MM.1S (cell line): ENCODE measurements at regions not wholly inside any gene's neighbourhood (a gene's known extent, or its start where the extent isn't known, plus 50 kb on each side); places are given as distances from the start of the nearest gene placed in this dataset.

Experiments used
- DNase-seq: peaks from one replicate; pipeline ENCODE4 v3.0.0-alpha.2; 2015
- H2AFZ ChIP-seq: fragments of 300-600 bp; sonication (generic); 2 replicates; pipeline ENCODE4 v1.6.0; 2016; ENCODE audit warnings: antibody characterized with exemption, low read length
- H3F3A ChIP-seq: fragments of 300-600 bp; sonication (generic); 2 replicates; pipeline ENCODE4 v1.6.1; 2016; ENCODE audit warnings: mild to moderate bottlenecking, antibody characterized with exemption, low read length, moderate library complexity, mixed read lengths; ENCODE audit not compliant: insufficient read depth
- H3K27ac ChIP-seq: fragments of 300-600 bp; sonication (generic); 2 replicates; pipeline ENCODE4 v1.5.1; 2016; ENCODE audit warnings: mild to moderate bottlenecking, low read length
- H3K27me3 ChIP-seq: fragments of 300-600 bp; sonication (generic); replicated peaks from 2 replicates; pipeline ENCODE4 v1.6.0; 2016; ENCODE audit warnings: low read length; ENCODE audit not compliant: insufficient read depth
- H3K36me3 ChIP-seq: fragments of 300-600 bp; sonication (generic); replicated peaks from 2 replicates; pipeline ENCODE4 v1.6.1; 2016; ENCODE audit warnings: mild to moderate bottlenecking, low read length, mixed read lengths; ENCODE audit not compliant: insufficient read depth
- H3K4me1 ChIP-seq: fragments of 300-600 bp; sonication (generic); 2 replicates; pipeline ENCODE4 v1.6.1; 2016; ENCODE audit warnings: low read length, mixed read lengths
- H3K4me2 ChIP-seq: fragments of 300-600 bp; sonication (generic); 2 replicates; pipeline ENCODE4 v1.6.0; 2016; ENCODE audit warnings: low read depth, low read length
- H3K4me3 ChIP-seq: fragments of 300-600 bp; sonication (generic); 2 replicates; pipeline ENCODE4 v1.5.1; 2016; ENCODE audit warnings: low read length, mixed read lengths
- H3K79me2 ChIP-seq: fragments of 300-600 bp; sonication (generic); 2 replicates; pipeline ENCODE4 v1.6.1; 2016; ENCODE audit warnings: mixed run types, low read length, mixed read lengths
- H3K9ac ChIP-seq: fragments of 300-600 bp; sonication (generic); 2 replicates; pipeline ENCODE4 v1.6.1; 2016; ENCODE audit warnings: low read length, mixed read lengths
- H3K9me2 ChIP-seq: fragments of 300-600 bp; sonication (generic); replicated peaks from 2 replicates; pipeline ENCODE4 v1.6.1; 2016; ENCODE audit warnings: mild to moderate bottlenecking, low read length, mixed read lengths; ENCODE audit not compliant: insufficient read depth
- H3K9me3 ChIP-seq: fragments of 300-600 bp; sonication (generic); replicated peaks from 2 replicates; pipeline ENCODE4 v1.6.1; 2016; ENCODE audit warnings: mild to moderate bottlenecking, low read length, mixed read lengths; ENCODE audit not compliant: insufficient read depth
- H4K20me1 ChIP-seq: fragments of 300-600 bp; sonication (generic); 2 replicates; pipeline ENCODE4 v1.6.1; 2016; ENCODE audit warnings: mild to moderate bottlenecking, low read length, moderate library complexity, mixed read lengths; ENCODE audit not compliant: insufficient read depth
- CTCF ChIP-seq: fragments of 300-600 bp; sonication (generic); IDR thresholded peaks from 2 replicates; pipeline ENCODE4 v1.5.1; 2016; ENCODE audit warnings: antibody characterized with exemption, low read length, mixed read lengths
- EZH2 ChIP-seq: fragments of 300-600 bp; sonication (generic); optimal IDR thresholded peaks from 2 replicates; pipeline ENCODE3; 2017; ENCODE audit warnings: low read depth, mild to moderate bottlenecking, antibody characterized with exemption, low read length, mixed read lengths
- EZH2phosphoT487 ChIP-seq: fragments of 300-600 bp; sonication (generic); IDR thresholded peaks from 2 replicates; pipeline ENCODE4 v1.6.1; 2018; ENCODE audit warnings: antibody characterized with exemption, low read length

DNA sequence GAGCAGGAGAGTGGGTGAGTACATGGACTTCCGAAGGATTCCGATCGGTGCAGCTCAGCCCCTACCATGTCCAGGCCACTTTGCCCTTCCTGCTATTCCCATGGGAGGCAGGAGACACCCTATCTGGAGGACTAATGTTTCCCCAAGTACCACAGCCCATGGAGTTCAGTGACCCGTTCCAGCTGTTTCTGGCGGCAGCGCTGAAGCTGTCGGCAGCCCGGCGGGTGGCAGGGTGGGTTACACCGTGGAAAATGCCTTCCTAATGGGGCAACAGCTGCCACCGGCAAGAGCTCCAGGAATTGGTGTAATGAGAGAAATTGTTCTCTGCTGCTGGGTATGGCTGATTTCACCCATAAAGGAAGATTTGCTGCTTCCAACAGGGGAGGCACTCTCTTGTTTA is 98.3 kb downstream of the MYCN start:
- Histone ChIP-seq H3K27me3 (no peaks in the 10 kb centered on the region), H3K9me3 (no peaks in the 10 kb centered on the region), H2AFZ (no peak overlapping the region), H3K9ac (no peak overlapping the region), H3K79me2 (no peaks in the 10 kb centered on the region), H3K4me3 (no peak overlapping the region), H3K36me3 (no peaks in the 10 kb centered on the region), H3K4me1 (no peaks in the 10 kb centered on the region), H3K4me2 (no peak overlapping the region), H4K20me1 (no peaks in the 10 kb centered on the region), H3K27ac (no peak overlapping the region), H3F3A (no peaks in the 10 kb centered on the region), H3K9me2 (no peaks in the 10 kb centered on the region)
- TF ChIP-seq EZH2phosphoT487, result no peak
- no peak for DNase-seq

DNA sequence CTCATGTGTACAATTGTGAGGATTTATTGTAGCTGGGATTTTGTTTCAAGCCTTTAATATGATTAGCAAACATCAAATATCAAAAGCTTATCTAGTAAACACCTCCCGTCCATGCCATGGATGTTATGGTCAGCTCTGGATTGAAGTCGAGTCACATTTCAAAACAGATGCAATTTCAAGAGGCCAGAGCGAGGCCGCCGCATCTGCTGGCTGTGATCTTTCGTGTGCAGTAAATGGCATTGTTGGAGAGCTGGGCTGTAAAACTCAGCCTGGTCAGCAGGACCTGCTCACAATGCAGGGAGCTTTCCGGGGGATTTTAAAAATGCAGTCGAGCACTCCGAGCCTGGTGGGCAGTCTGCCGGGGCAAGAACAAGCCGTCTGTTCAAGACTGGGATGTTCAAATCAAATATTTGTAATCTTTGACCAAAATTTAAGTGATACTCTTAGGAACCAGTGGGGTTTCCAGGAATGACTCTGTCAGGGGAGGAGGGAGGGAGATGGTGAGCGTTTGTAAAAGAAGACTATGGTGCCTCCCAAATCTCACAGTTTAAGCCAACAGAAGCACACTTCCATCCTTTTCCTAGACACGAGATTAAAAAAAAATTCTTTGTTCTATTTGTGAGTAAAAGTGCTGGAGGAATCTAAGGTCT is 97.6 kb downstream of the MYCN start:
- Histone ChIP-seq H3K4me2 (no peak overlapping the region), H4K20me1 (no peaks in the 10 kb centered on the region), H3K79me2 (no peaks in the 10 kb centered on the region), H2AFZ (no peak overlapping the region), H3F3A (no peaks in the 10 kb centered on the region), H3K4me1 (no peaks in the 10 kb centered on the region), H3K27me3 (no peaks in the 10 kb centered on the region), H3K36me3 (no peaks in the 10 kb centered on the region), H3K27ac (no peak overlapping the region), H3K4me3 (no peak overlapping the region), H3K9me3 (no peaks in the 10 kb centered on the region), H3K9ac (no peak overlapping the region), H3K9me2 (no peaks in the 10 kb centered on the region)
- no peak for DNase-seq
- TF ChIP-seq EZH2 (no peak), CTCF (no peak), EZH2phosphoT487 (no peak)

- Histone ChIP-seq H3K9me2 (no peaks in the 10 kb centered on the region), H3K4me1 (no peaks in the 10 kb centered on the region), H3K9me3 (no peaks in the 10 kb centered on the region), H3K27me3 (no peaks in the 10 kb centered on the region), H4K20me1 (no peaks in the 10 kb centered on the region), H3K4me3 (no peak overlapping the region), H3K9ac (no peak overlapping the region), H3K27ac (no peak overlapping the region), H3F3A (no peaks in the 10 kb centered on the region), H3K36me3 (no peaks in the 10 kb centered on the region), H2AFZ (no peak overlapping the region), H3K79me2 (no peaks in the 10 kb centered on the region), H3K4me2 (no peak overlapping the region)
- no peak for TF ChIP-seq CTCF
- no peak for TF ChIP-seq EZH2
- no peak for TF ChIP-seq EZH2phosphoT487
- DNase-seq, result no peak
These were observed 96.6 kb downstream of the MYCN start for GRCh38 chr2:16036951-16037350.
